GM23338 (cell line): ENCODE measurements at regions not wholly inside any gene's neighbourhood (a gene's known extent, or its start where the extent isn't known, plus 50 kb on each side); places are given as distances from the start of the nearest gene placed in this dataset.

Experiments used
- ATAC-seq: fragments of 200-7000 bp; cut with Tn5 transposase; 3 replicates; pipeline ENCODE4 v1.9.1; 2020
- DNase-seq: peaks from one replicate; pipeline ENCODE4 v3.0.0-alpha.2; 2015; ENCODE audit warnings: low spot score
- H2AFZ ChIP-seq: fragments of 200-600 bp; sonication (generic); 2 replicates; pipeline ENCODE4 v1.8.0; 2016; ENCODE audit warnings: antibody characterized with exemption, mild to moderate bottlenecking, moderate library complexity
- H3F3A ChIP-seq: fragments of 200-600 bp; sonication (generic); replicated peaks from 2 replicates; pipeline ENCODE4 v1.8.0; 2017; ENCODE audit warnings: antibody characterized with exemption, mixed run types, low read depth
- H3K27ac ChIP-seq: fragments of 200-600 bp; sonication (generic); 2 replicates; pipeline ENCODE4 v1.6.1; 2016; ENCODE audit warnings: low read depth
- H3K27me3 ChIP-seq: fragments of 200-600 bp; sonication (generic); 2 replicates; pipeline ENCODE4 v1.8.0; 2016; ENCODE audit warnings: mild to moderate bottlenecking, mixed run types, moderate library complexity; ENCODE audit not compliant: insufficient read depth
- H3K36me3 ChIP-seq: fragments of 200-600 bp; sonication (generic); 2 replicates; pipeline ENCODE4 v1.8.0; 2016; ENCODE audit warnings: mild to moderate bottlenecking; ENCODE audit not compliant: insufficient read depth
- H3K4me1 ChIP-seq: fragments of 200-600 bp; sonication (generic); 2 replicates; pipeline ENCODE4 v1.8.0; 2016; ENCODE audit warnings: mild to moderate bottlenecking, moderate library complexity; ENCODE audit not compliant: insufficient read depth
- H3K4me2 ChIP-seq: fragments of 200-600 bp; sonication (generic); 2 replicates; pipeline ENCODE4 v1.7.1; 2017; ENCODE audit warnings: mixed run types
- H3K4me3 ChIP-seq: fragments of 200-600 bp; sonication (generic); 2 replicates; pipeline ENCODE4 v1.6.1; 2016; ENCODE audit warnings: mixed run types
- H3K79me2 ChIP-seq: fragments of 200-600 bp; sonication (generic); replicated peaks from 2 replicates; pipeline ENCODE4 v1.8.0; 2017; ENCODE audit warnings: mild to moderate bottlenecking; ENCODE audit not compliant: insufficient read depth
- H3K9me2 ChIP-seq: fragments of 200-600 bp; sonication (generic); 2 replicates; pipeline ENCODE4 v1.8.0; 2017; ENCODE audit not compliant: insufficient read depth
- H4K20me1 ChIP-seq: fragments of 200-600 bp; sonication (generic); replicated peaks from 2 replicates; pipeline ENCODE4 v1.8.0; 2017; ENCODE audit warnings: mild to moderate bottlenecking; ENCODE audit not compliant: insufficient read depth
- H3K27ac Mint-ChIP-seq: 2 replicates; pipeline ENCODE4 v1.8.0; 2020; ENCODE audit warnings: inconsistent platforms, mild to moderate bottlenecking, moderate library complexity, mixed read lengths
- H3K27me3 Mint-ChIP-seq: 3 replicates; pipeline ENCODE4 v1.8.0; 2022; ENCODE audit warnings: low read depth, mild to moderate bottlenecking, moderate library complexity, mixed read lengths, inconsistent platforms; ENCODE audit not compliant: insufficient read depth, poor library complexity
- H3K36me3 Mint-ChIP-seq: 3 replicates; pipeline ENCODE4 v1.8.0; 2021; ENCODE audit warnings: low read depth, mild to moderate bottlenecking, inconsistent platforms, moderate library complexity, mixed read lengths
- H3K4me1 Mint-ChIP-seq: 3 replicates; pipeline ENCODE4 v1.8.0; 2020; ENCODE audit warnings: mild to moderate bottlenecking, inconsistent platforms, mixed read lengths
- H3K4me3 Mint-ChIP-seq: 3 replicates; pipeline ENCODE4 v1.8.0; 2021; ENCODE audit warnings: moderate library complexity, mild to moderate bottlenecking, inconsistent platforms, mixed read lengths
- H3K9me3 Mint-ChIP-seq: 3 replicates; pipeline ENCODE4 v1.8.0; 2020; ENCODE audit warnings: moderate library complexity, mild to moderate bottlenecking, inconsistent platforms, mixed read lengths
- CREB1 ChIP-seq: fragments of 250-450 bp; sonication (Bioruptor Pico); IDR thresholded peaks from 2 replicates; pipeline ENCODE4 v1.5.0; 2020; ENCODE audit warnings: low read depth, mild to moderate bottlenecking, moderate library complexity
- CTCF ChIP-seq, 2 experiments: fragments of 200-600 bp in 1 of 2; sonication (generic) in 1 of 2; conservative IDR thresholded peaks; 2 replicates each; pipeline versions ENCODE4 v1.5.1 to v1.6.1; 2016 to 2017; ENCODE audit warnings: antibody characterized with exemption in 2 of 2, low read depth in 2 of 2, mild to moderate bottlenecking in 2 of 2, moderate library complexity in 1 of 2
- ETS1 ChIP-seq: IDR thresholded peaks from 2 replicates; pipeline ENCODE4 v1.6.1; 2016; ENCODE audit warnings: antibody characterized with exemption
- EZH2 ChIP-seq: fragments of 200-600 bp; sonication (generic); IDR thresholded peaks from one replicate; pipeline ENCODE4 v1.8.0; 2017; ENCODE audit warnings: antibody characterized with exemption, mild to moderate bottlenecking, low read depth; ENCODE audit not compliant: unreplicated experiment
- EZH2phosphoT487 ChIP-seq: fragments of 200-600 bp; sonication (generic); IDR thresholded peaks from one replicate; pipeline ENCODE4 v1.8.1; 2018; ENCODE audit warnings: antibody characterized with exemption; ENCODE audit not compliant: unreplicated experiment
- JUNB ChIP-seq: IDR thresholded peaks from one replicate; pipeline ENCODE4 v1.6.1; 2016; ENCODE audit warnings: antibody characterized with exemption; ENCODE audit not compliant: unreplicated experiment
- NANOG ChIP-seq: IDR thresholded peaks from 2 replicates; pipeline ENCODE4 v1.6.1; 2016; ENCODE audit warnings: antibody characterized with exemption, borderline replicate concordance
- POLR2AphosphoS5 ChIP-seq: IDR thresholded peaks from 2 replicates; pipeline ENCODE4 v1.6.1; 2016; ENCODE audit warnings: antibody characterized with exemption, low read depth
- REST ChIP-seq: IDR thresholded peaks from one replicate; pipeline ENCODE4 v1.6.1; 2018; ENCODE audit warnings: antibody characterized with exemption; ENCODE audit not compliant: unreplicated experiment
- STAT1 ChIP-seq: IDR thresholded peaks from one replicate; pipeline ENCODE4 v1.6.1; 2016; ENCODE audit warnings: antibody characterized with exemption; ENCODE audit not compliant: unreplicated experiment
- ZNF114 ChIP-seq: fragments of 250-450 bp; sonication (Bioruptor Pico); IDR thresholded peaks from 2 replicates; pipeline ENCODE4 v1.5.0; 2020; ENCODE audit warnings: mild to moderate bottlenecking, moderate library complexity
- ZNF462 ChIP-seq: fragments of 250-450 bp; sonication (Bioruptor Pico); IDR thresholded peaks from 2 replicates; pipeline ENCODE4 v1.5.0; 2020; ENCODE audit warnings: mild to moderate bottlenecking, moderate library complexity

- Histone ChIP-seq H3K4me1 (no peaks in the 10 kb centered on the region), H3F3A (no peaks in the 10 kb centered on the region), H3K27ac (no peak overlapping the region), H3K79me2 (no peaks in the 10 kb centered on the region), H3K36me3 (no peaks in the 10 kb centered on the region; the same call in 1 of the 2 replicates), H3K4me2 (no peak overlapping the region), H3K27me3 (no peaks in the 10 kb centered on the region), H3K9me2 (no peaks in the 10 kb centered on the region; the same call in 1 of the 2 replicates), H2AFZ (no peak overlapping the region), H4K20me1 (no peaks in the 10 kb centered on the region), H3K4me3 (no peak overlapping the region)
- H3K4me1 Mint-ChIP-seq, result no peaks in the 10 kb centered on the region
- H3K36me3 Mint-ChIP-seq, result peaks cover 41% of the 10 kb centered on the region
- ATAC-seq (no peak), DNase-seq (no peak)
- no peak overlapping the region for H3K4me3 Mint-ChIP-seq
- peaks cover 5% of the 10 kb centered on the region for H3K27me3 Mint-ChIP-seq
- H3K9me3 Mint-ChIP-seq, result peaks cover 79% of the 10 kb centered on the region
- TF ChIP-seq POLR2AphosphoS5, result no peak
- no peak for TF ChIP-seq ZNF462 (CRISPR knock-in tag)
- no peak for TF ChIP-seq ETS1
- TF ChIP-seq REST, result no peak
- no peak for TF ChIP-seq JUNB
- no peak for TF ChIP-seq EZH2phosphoT487
- TF ChIP-seq EZH2, result no peak
- TF ChIP-seq STAT1, result no peak
- TF ChIP-seq CREB1 (CRISPR knock-in tag), result no peak
- TF ChIP-seq NANOG, result no peak
- TF ChIP-seq ZNF114 (CRISPR knock-in tag), result no peak
- TF ChIP-seq CTCF (conservative IDR thresholded peaks at IDR 0.05; ENCODE audit: low read depth in 2 of 2), result no peak
- H3K27ac Mint-ChIP-seq, result no peak overlapping the region
These were observed 56.3 kb upstream of the SPEF2 start for GRCh38 chr5:35561396-35561795.
